GM13977 (cell line): ENCODE measurements at regions not wholly inside any gene's neighbourhood (a gene's known extent, or its start where the extent isn't known, plus 50 kb on each side); places are given as distances from the start of the nearest gene placed in this dataset.

Source experiments
- DNase-seq: peaks from one replicate; pipeline ENCODE4 v3.0.0; 2012; ENCODE audit warnings: low spot score
- in situ Hi-C: fragments of 300-500 bp; cut with MboI; formaldehyde crosslinking; loops from one replicate; pipeline ENCODE4 v1.12.0; 2022; ENCODE audit warnings: low sequenced_read_pairs, low pct_unique_long_range_greater_than_20kb, mixed read lengths, inconsistent platforms; ENCODE audit not compliant: unreplicated experiment
- TF ChIP-seq, protein P1 (sequence below): IDR thresholded peaks from 2 replicates; pipeline ENCODE4 v1.5.1; 2012; ENCODE audit warnings: mild to moderate bottlenecking, control low read depth; ENCODE audit not compliant: insufficient read depth; ENCODE audit errors: extremely low read depth, missing control alignments

DNA sequence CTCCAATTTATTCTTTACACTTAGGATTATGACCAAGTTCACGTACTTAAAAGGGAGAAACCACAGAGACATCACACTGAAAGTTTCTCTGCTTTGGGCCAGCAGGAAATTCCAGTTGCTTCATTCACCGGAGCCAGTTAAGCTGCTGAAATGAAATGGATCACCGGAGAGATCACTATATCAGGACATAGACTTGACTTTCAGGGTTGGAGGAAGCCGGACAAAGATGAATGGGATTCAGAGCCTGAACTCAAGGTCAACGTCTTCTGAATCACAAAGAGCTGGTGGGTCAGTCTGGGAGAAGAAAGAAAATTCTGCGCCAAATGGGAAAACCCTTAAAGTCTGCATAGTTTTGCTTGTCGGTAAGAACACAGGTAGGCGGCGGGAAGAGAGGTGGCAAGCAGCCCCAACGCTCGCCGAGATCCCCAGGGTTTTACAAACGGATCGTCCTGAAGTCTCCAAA lies 81.9 kb upstream of the CCDC28A start:
- TF ChIP-seq, protein P1, sequence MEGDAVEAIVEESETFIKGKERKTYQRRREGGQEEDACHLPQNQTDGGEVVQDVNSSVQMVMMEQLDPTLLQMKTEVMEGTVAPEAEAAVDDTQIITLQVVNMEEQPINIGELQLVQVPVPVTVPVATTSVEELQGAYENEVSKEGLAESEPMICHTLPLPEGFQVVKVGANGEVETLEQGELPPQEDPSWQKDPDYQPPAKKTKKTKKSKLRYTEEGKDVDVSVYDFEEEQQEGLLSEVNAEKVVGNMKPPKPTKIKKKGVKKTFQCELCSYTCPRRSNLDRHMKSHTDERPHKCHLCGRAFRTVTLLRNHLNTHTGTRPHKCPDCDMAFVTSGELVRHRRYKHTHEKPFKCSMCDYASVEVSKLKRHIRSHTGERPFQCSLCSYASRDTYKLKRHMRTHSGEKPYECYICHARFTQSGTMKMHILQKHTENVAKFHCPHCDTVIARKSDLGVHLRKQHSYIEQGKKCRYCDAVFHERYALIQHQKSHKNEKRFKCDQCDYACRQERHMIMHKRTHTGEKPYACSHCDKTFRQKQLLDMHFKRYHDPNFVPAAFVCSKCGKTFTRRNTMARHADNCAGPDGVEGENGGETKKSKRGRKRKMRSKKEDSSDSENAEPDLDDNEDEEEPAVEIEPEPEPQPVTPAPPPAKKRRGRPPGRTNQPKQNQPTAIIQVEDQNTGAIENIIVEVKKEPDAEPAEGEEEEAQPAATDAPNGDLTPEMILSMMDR: no peak
- DNase-seq: no peak

DNA sequence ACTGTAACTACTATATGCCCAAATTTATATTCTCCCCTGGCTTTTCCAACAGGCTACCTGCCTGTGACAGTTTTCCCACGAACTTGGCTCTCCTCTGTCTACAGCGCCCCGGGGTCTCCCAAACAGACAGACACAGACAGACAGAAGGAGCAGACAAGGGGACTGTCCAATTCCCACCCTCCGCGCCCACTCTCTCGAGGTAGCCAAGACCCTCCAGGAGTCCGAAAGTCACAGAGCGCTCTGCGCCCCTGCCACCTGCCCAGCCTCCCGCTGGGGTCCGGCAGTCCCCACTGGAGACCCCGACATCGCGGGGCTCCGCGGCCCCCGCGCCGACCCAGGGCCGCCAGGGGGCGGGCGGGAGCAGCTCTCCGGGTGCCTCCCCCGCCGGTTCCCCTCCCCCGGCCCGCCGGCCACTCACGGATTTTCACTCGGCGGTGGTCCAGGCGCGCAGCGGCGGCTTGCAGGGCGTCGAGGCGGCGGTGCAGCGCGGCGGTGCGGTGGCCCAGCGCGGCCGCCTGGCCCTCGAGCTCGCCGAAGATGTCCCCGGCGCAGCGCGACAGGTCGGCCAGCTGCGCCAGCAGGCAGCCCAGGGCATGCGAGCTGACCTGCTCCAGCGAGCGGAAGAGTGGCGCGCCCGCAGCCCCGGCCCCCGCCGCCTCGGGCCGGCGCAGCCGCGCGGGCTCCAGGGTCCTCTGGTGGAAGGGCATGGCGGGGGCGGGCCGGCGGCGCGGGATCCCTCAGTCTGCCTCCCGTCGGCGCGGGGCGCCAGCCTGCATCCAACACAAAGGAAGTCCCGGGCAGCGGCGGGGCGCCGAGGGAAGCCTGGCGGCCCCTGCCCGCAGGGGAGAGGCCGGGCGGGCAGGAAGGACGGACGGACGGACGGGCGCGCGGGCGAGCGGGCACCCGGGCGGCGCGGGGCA lies 81.3 kb upstream of the CCDC28A start:
- in situ Hi-C loops: no loop called here
- TF ChIP-seq, protein P1: peak; percentile 74
- peak; percentile 95 for DNase-seq

More for the DNA sequence above, 81.9 kb upstream of the CCDC28A start:
- in situ Hi-C loops: no loop called here

DNA sequence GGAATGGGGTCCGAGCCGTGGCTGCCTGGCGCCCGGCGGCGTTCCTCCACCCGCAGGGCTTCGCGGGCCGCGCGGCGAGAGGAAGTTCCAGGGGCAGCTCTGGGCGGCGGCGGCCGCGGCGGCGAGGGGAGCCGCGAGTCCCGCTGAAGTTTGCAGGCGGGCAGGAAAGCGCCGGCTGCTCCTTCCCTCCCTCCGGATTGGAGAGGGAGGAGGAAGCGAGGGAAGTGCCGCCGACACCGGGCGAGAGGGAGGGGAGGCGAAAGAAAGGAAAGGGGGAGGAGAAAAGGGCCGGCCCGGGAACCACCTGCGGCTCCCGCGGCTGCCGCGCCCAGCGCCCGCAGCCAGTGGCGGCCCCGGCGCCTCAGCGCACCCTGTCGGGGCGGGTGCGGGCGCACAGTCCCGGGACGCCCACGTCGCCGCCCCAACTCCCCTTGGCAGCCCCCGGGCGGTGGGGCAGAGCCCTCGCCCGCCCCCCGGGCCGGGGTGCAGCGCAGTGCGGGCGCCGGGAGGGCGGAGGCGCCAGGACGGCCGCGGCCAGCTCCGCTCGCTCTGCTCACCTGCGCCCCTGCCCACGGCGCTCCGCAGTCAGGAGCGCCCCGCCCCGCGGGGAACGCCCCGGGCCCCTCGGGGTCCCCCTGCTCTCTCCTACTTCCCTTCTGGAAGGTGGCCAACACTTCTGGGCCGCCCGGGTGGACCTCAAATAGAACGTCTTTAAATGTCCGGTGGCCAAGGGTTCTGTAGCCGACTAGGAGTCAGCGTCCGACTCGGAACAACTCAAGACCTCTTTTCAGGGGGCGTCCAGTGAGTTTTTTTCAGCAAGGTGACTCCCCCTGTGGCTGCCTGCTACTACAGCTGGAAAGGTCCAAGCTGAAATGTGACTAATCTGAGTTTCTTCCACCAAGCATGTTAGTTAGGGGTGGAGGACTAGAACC lies 80.3 kb upstream of the CCDC28A start:
- in situ Hi-C loops: no loop called here

DNA sequence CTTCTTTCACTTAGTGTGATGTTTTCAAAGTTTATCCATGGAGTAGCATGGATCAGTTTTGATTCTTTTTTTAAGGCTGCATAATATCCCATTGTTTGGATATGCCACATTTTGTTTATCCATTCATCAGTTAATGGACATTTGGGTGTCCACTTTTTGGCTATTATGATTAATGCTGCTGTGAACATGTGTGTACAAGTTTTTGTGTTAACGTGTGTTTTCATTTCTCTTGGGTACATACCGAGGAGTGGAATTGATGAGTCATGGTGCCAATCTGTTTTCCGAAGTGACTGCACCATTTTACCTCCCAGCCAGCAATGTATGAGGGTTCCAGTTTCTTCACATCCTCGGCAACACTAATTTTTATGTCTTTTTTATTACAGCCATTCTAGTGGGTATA lies 78.4 kb upstream of the CCDC28A start:
- DNase-seq: no peak
- TF ChIP-seq, protein P1: no peak
- in situ Hi-C loops: no loop called here

More for the DNA sequence above, 80.3 kb upstream of the CCDC28A start:
- peak; percentile 86 for DNase-seq
- TF ChIP-seq, protein P1: peak; percentile 1

DNA sequence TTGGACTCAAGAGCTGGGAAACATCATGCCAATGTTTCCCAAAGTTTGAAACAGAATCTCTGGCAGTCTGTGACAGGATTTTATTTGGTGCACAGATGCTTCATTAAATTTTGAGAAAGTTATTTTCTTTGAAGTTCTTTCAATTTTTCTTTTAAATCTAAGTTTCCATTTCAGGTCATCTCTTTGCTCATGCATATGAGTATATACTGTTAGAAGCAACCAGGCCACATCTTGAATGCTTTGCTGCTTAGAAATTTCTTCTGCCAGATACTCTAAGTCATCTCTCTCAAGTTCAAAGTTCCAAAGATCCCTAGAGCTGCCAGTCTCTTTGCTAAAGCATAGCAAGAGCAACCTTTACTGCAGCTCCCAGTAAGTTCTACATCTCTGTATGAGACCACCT lies 59.1 kb upstream of the CCDC28A start:
- in situ Hi-C loops: no loop called here
- no peak for DNase-seq
- TF ChIP-seq, protein P1: no peak

GRCh38 chr6:138716013-138716412 lies 57.6 kb upstream of the CCDC28A start:
- TF ChIP-seq, protein P1: no peak
- DNase-seq: no peak
- in situ Hi-C loops: no loop called here
